Liver (tissue), 8 donors: ENCODE measurements at regions not wholly inside any gene's neighbourhood (a gene's known extent, or its start where the extent isn't known, plus 50 kb on each side); places are given as distances from the start of the nearest gene placed in this dataset.

Experiments
- DNase-seq: peaks from one replicate; pipeline ENCODE4 v3.0.0-alpha.2; 2017; ENCODE audit warnings: low spot score
- H3K27ac ChIP-seq, 2 donors: one replicate each; pipeline ENCODE4 v1.7.0; 2013; ENCODE audit warnings: inconsistent platforms in 2 of 2, low read length in 2 of 2, control low read depth in 1 of 2, low read depth in 1 of 2, mild to moderate bottlenecking in 1 of 2
- H3K27me3 ChIP-seq, 4 donors: one replicate each; pipeline versions ENCODE4 v1.6.1 to v1.7.0; 2013; ENCODE audit warnings: low read length in 3 of 4, inconsistent platforms in 1 of 4, mild to moderate bottlenecking in 1 of 4, moderate library complexity in 1 of 4; ENCODE audit not compliant: control insufficient read depth in 4 of 4, insufficient read depth in 4 of 4
- H3K36me3 ChIP-seq, 4 donors: one replicate each; pipeline versions ENCODE4 v1.6.1 to v1.7.0; 2013; ENCODE audit warnings: low read length in 3 of 4, mild to moderate bottlenecking in 3 of 4, low read depth in 1 of 4, moderate library complexity in 1 of 4; ENCODE audit not compliant: control insufficient read depth in 4 of 4, insufficient read depth in 3 of 4
- H3K4me1 ChIP-seq, 4 donors: one replicate each; pipeline versions ENCODE4 v1.6.1 to v1.7.0; 2013; ENCODE audit warnings: low read length in 3 of 4, mild to moderate bottlenecking in 3 of 4, moderate library complexity in 1 of 4; ENCODE audit not compliant: control insufficient read depth in 4 of 4, insufficient read depth in 4 of 4
- H3K4me3 ChIP-seq, 3 donors: one replicate each; pipeline versions ENCODE4 v1.6.1 to v1.7.0; 2013; ENCODE audit warnings: low read length in 3 of 3, control low read depth in 1 of 3, low read depth in 1 of 3, mild to moderate bottlenecking in 1 of 3
- H3K9ac ChIP-seq, 2 donors: one replicate each; pipeline ENCODE4 v1.7.0; 2013; ENCODE audit warnings: low read length in 2 of 2, mild to moderate bottlenecking in 2 of 2, moderate library complexity in 2 of 2, control low read depth in 1 of 2, low read depth in 1 of 2
- H3K9me3 ChIP-seq, 4 donors: one replicate each; pipeline versions ENCODE4 v1.6.1 to v1.7.0; 2013; ENCODE audit warnings: low read length in 3 of 4; ENCODE audit not compliant: control insufficient read depth in 4 of 4
- ATF3 ChIP-seq: IDR thresholded peaks from 2 replicates; pipeline ENCODE4 v1.6.1; 2016; ENCODE audit warnings: antibody characterized with exemption
- CTCF ChIP-seq: fragments of 150-350 bp; IDR thresholded peaks from 2 replicates; pipeline ENCODE4 v1.5.1; 2017; ENCODE audit warnings: improper control_type of control experiment, low read depth, low read length; ENCODE audit not compliant: missing input control
- EGR1 ChIP-seq, 2 donors: IDR thresholded peaks; 2 replicates each; pipeline ENCODE4 v1.6.1; 2016 to 2018; ENCODE audit warnings: antibody characterized with exemption in 2 of 2, low read depth in 2 of 2
- FOXA1 ChIP-seq: IDR thresholded peaks from 2 replicates; pipeline ENCODE4 v1.6.1; 2016; ENCODE audit warnings: antibody characterized with exemption
- FOXA2 ChIP-seq: IDR thresholded peaks from 2 replicates; pipeline ENCODE4 v1.6.1; 2016; ENCODE audit warnings: antibody characterized with exemption
- GABPA ChIP-seq, 2 donors: IDR thresholded peaks in 1 of 2; conservative IDR thresholded peaks in 1 of 2; 2 replicates each; pipeline ENCODE4 v1.6.1; 2016; ENCODE audit warnings: antibody characterized with exemption in 2 of 2, mild to moderate bottlenecking in 1 of 2, moderate library complexity in 1 of 2
- HNF4A ChIP-seq, 2 donors: conservative IDR thresholded peaks; 2 replicates each; pipeline ENCODE4 v1.6.1; 2016; ENCODE audit warnings: antibody characterized with exemption in 2 of 2, mild to moderate bottlenecking in 2 of 2
- HNF4G ChIP-seq: IDR thresholded peaks from 2 replicates; pipeline ENCODE4 v1.6.1; 2016; ENCODE audit warnings: antibody characterized with exemption
- JUND ChIP-seq, 2 donors: IDR thresholded peaks; 2 replicates each; pipeline ENCODE4 v1.6.1; 2016; ENCODE audit warnings: antibody characterized with exemption in 2 of 2
- MAX ChIP-seq: IDR thresholded peaks from 2 replicates; pipeline ENCODE4 v1.6.1; 2016; ENCODE audit warnings: antibody characterized with exemption
- NR2F2 ChIP-seq: IDR thresholded peaks from 2 replicates; pipeline ENCODE4 v1.6.1; 2016; ENCODE audit warnings: antibody characterized with exemption
- RAD21 ChIP-seq, 2 donors: IDR thresholded peaks; 2 replicates each; pipeline ENCODE4 v1.6.1; 2016; ENCODE audit warnings: antibody characterized with exemption in 2 of 2, mild to moderate bottlenecking in 2 of 2
- REST ChIP-seq: IDR thresholded peaks from 2 replicates; pipeline ENCODE4 v1.6.1; 2016; ENCODE audit warnings: antibody characterized with exemption, mild to moderate bottlenecking
- RXRA ChIP-seq, 2 donors: IDR thresholded peaks; 2 replicates each; pipeline ENCODE4 v1.6.1; 2017 to 2018; ENCODE audit warnings: antibody characterized with exemption in 2 of 2, mild to moderate bottlenecking in 1 of 2
- SP1 ChIP-seq: IDR thresholded peaks from 2 replicates; pipeline ENCODE4 v1.6.1; 2018; ENCODE audit warnings: antibody characterized with exemption, mild to moderate bottlenecking
- TAF1 ChIP-seq: conservative IDR thresholded peaks from 2 replicates; pipeline ENCODE4 v1.6.1; 2016; ENCODE audit warnings: antibody characterized with exemption, mild to moderate bottlenecking
- YY1 ChIP-seq: IDR thresholded peaks from 2 replicates; pipeline ENCODE4 v1.6.1; 2016; ENCODE audit warnings: antibody characterized with exemption, mild to moderate bottlenecking
- ZBTB33 ChIP-seq: IDR thresholded peaks from 2 replicates; pipeline ENCODE4 v1.6.1; 2016; ENCODE audit warnings: antibody characterized with exemption
- WGBS: extraction: QIAGEN DNeasy Blood & Tissue Kit; methylation state at CpG from one replicate; pipeline ENCODE4 v1.1.7; 2013; 5-methylcytosine and 5-hydroxymethylcytosine counted together
- donor health status: healthy.
- donor health status: healthy.
- donor health status: healthy.
- donor health status: healthy.
- donor health status: healthy.

GRCh38 chr13:74907788-74908187 is 574.2 kb downstream of the TBC1D4 start:
- Histone ChIP-seq H3K27me3 (no peaks in the 10 kb centered on the region), H3K36me3 (no peaks in the 10 kb centered on the region), H3K4me1 (no peaks in the 10 kb centered on the region), H3K9ac (no peak overlapping the region), H3K27ac (no peak overlapping the region), H3K4me3 (no peak overlapping the region), H3K9me3 (no peaks in the 10 kb centered on the region)
- 70% methylated on average over 5 of the region's 5 CpGs for WGBS
- TF ChIP-seq SP1 = no peak
- no peak for TF ChIP-seq JUND (IDR thresholded peaks at IDR 0.05)
- TF ChIP-seq GABPA (IDR thresholded peaks at IDR 0.05 in 1 of 2, conservative IDR thresholded peaks at IDR 0.05 in 1 of 2) = no peak
- TF ChIP-seq RAD21 (IDR thresholded peaks at IDR 0.05) = no peak
- no peak for TF ChIP-seq ATF3
- TF ChIP-seq MAX = no peak
- TF ChIP-seq TAF1 = no peak
- no peak for TF ChIP-seq CTCF
- TF ChIP-seq HNF4G = no peak
- TF ChIP-seq FOXA2 = no peak
- no peak for TF ChIP-seq ZBTB33
- TF ChIP-seq RXRA (IDR thresholded peaks at IDR 0.05) = no peak
- no peak for TF ChIP-seq EGR1 (IDR thresholded peaks at IDR 0.05; ENCODE audit: low read depth in 2 of 2)
- no peak for TF ChIP-seq YY1
- TF ChIP-seq FOXA1 = no peak
- no peak for TF ChIP-seq NR2F2
- TF ChIP-seq REST = no peak
- no peak for DNase-seq

- no peak overlapping the region for H3K4me3 ChIP-seq
- 59% methylated on average over 4 of the region's 4 CpGs for WGBS
- no peak for TF ChIP-seq FOXA1
- TF ChIP-seq SP1 = no peak
- TF ChIP-seq EGR1 (IDR thresholded peaks at IDR 0.05; ENCODE audit: low read depth in 2 of 2) = no peak
- TF ChIP-seq MAX = no peak
- TF ChIP-seq TAF1 = no peak
- no peak for TF ChIP-seq HNF4A (conservative IDR thresholded peaks at IDR 0.05)
- TF ChIP-seq CTCF = no peak
- TF ChIP-seq RXRA (IDR thresholded peaks at IDR 0.05) = no peak
- no peak for TF ChIP-seq FOXA2
- TF ChIP-seq ZBTB33 = no peak
- no peaks in the 10 kb centered on the region for H3K36me3 ChIP-seq
- no peaks in the 10 kb centered on the region for H3K27me3 ChIP-seq
- no peak overlapping the region for H3K9ac ChIP-seq
- DNase-seq = no peak
- no peaks in the 10 kb centered on the region for H3K4me1 ChIP-seq
- H3K9me3 ChIP-seq = no peaks in the 10 kb centered on the region
- H3K27ac ChIP-seq = no peak overlapping the region
These were observed 577.4 kb downstream of the TBC1D4 start for GRCh38 chr13:74904556-74904955.
